Ishikawa (cell line): ENCODE measurements at regions not wholly inside any gene's neighbourhood (a gene's known extent, or its start where the extent isn't known, plus 50 kb on each side); places are given as distances from the start of the nearest gene placed in this dataset.

Experiments used
- CEBPB ChIP-seq: IDR thresholded peaks from 2 replicates; pipeline ENCODE4 v1.6.1; 2012
- CREB1 ChIP-seq: IDR thresholded peaks from 2 replicates; pipeline ENCODE4 v1.6.1; 2012; ENCODE audit warnings: low read depth
- EGR1 ChIP-seq: IDR thresholded peaks from 2 replicates; pipeline ENCODE4 v1.6.1; 2012
- EP300 ChIP-seq: IDR thresholded peaks from 2 replicates; pipeline ENCODE4 v1.6.1; 2012; ENCODE audit warnings: borderline replicate concordance
- FOXM1 ChIP-seq: IDR thresholded peaks from 2 replicates; pipeline ENCODE4 v1.6.1; 2012; ENCODE audit warnings: low read depth, borderline replicate concordance
- NFIC ChIP-seq: IDR thresholded peaks from 2 replicates; pipeline ENCODE4 v1.6.1; 2012
- RAD21 ChIP-seq: IDR thresholded peaks from 2 replicates; pipeline ENCODE4 v1.6.1; 2012; ENCODE audit warnings: low read depth
- REST ChIP-seq: IDR thresholded peaks from 2 replicates; pipeline ENCODE4 v1.6.1; 2012; ENCODE audit warnings: low read depth, mild to moderate bottlenecking
- TAF1 ChIP-seq: IDR thresholded peaks from 2 replicates; pipeline ENCODE4 v1.6.1; 2012; ENCODE audit warnings: low read depth, mild to moderate bottlenecking
- TCF12 ChIP-seq: IDR thresholded peaks from 2 replicates; pipeline ENCODE4 v1.6.1; 2012; ENCODE audit warnings: low read depth
- TEAD4 ChIP-seq: IDR thresholded peaks from 2 replicates; pipeline ENCODE4 v1.6.1; 2012
- USF1 ChIP-seq: IDR thresholded peaks from 2 replicates; pipeline ENCODE4 v1.6.1; 2012
- YY1 ChIP-seq: IDR thresholded peaks from 2 replicates; pipeline ENCODE4 v1.6.1; 2012; ENCODE audit warnings: low read depth
- ZBTB7A ChIP-seq: IDR thresholded peaks from 2 replicates; pipeline ENCODE4 v1.6.1; 2012; ENCODE audit warnings: low read depth
- TF ChIP-seq, protein P1 (sequence below): IDR thresholded peaks from 2 replicates; pipeline ENCODE4 v1.6.1; 2012

- TF ChIP-seq TCF12 (no peak), REST (no peak), USF1 (no peak), TAF1 (no peak), TEAD4 (no peak), CREB1 (no peak)
These were observed 70.2 kb downstream of the SOX1 start for GRCh38 chr13:112137144-112137543.

DNA sequence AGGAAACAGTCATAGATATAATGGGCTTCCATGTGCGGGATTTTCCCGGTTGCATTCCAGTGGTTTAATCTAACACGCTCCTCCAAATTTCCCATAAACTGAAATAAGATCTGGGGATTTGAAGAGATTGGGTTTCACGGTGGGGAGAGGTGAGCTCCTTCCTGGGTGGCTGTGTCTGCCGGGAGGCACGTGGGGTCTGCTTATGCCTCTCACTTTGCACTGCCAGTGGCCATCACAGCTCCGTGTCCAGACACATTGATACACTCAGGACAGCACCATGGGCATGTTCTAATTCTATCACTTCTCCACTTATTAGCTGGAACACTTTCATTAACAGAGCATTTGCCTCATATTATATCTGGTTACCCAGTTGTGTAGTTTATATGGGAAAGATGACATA is 73.4 kb downstream of the SOX1 start:
- no peak for TF ChIP-seq EGR1
- TF ChIP-seq TCF12 = no peak
- no peak for TF ChIP-seq CREB1
- TF ChIP-seq REST = no peak
- TF ChIP-seq NFIC = no peak
- no peak for TF ChIP-seq RAD21
- TF ChIP-seq, protein P1, sequence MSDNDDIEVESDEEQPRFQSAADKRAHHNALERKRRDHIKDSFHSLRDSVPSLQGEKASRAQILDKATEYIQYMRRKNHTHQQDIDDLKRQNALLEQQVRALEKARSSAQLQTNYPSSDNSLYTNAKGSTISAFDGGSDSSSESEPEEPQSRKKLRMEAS = no peak
- TF ChIP-seq TAF1 = no peak
- no peak for TF ChIP-seq YY1
- TF ChIP-seq FOXM1 = no peak
- no peak for TF ChIP-seq EP300
- no peak for TF ChIP-seq ZBTB7A
- TF ChIP-seq USF1 = no peak
- TF ChIP-seq CEBPB = no peak
- no peak for TF ChIP-seq TEAD4

DNA sequence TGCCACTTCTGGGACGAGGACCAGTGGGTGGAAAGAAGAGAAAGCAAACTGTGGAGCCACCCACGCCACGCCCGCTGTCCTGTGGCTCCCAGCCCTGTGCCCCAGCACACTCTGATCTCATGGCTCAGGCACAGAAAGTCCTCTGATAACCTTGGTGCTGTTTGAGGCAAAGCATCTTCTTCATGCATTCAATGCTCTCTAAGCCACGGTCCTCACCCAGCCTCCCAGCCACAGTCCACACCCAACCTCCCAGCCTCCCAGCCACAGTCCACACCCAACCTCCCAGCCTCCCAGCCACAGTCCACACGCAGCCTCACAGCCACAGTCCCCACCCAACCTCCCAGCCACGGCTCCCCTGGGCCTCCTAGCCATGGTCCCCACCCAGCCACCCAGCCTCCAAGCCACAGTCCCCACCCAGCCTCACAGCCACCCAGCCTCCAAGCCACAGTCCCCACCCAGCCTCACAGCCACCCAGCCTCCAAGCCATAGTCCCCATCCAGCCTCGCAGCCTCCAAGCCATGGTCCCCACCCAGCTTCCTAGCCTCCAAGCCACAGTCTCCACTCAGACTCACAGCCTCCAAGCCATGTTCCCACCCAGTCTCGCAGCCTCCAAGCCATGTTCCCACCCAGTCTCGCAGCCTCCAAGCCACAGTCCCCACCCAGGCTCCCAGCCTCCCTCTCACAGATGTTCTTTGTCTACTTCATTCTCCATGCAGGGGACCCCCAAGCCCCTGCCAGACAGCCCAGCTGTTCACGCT is 74.9 kb downstream of the SOX1 start:
- TF ChIP-seq NFIC (no peak), RAD21 (no peak), REST (no peak), TAF1 (no peak), TEAD4 (no peak), FOXM1 (no peak), ZBTB7A (no peak), YY1 (no peak), EP300 (no peak), USF1 (no peak)

GRCh38 chr13:112142401-112142930 is 75.5 kb downstream of the SOX1 start:
- TF ChIP-seq USF1 (no peak), EGR1 (no peak), TEAD4 (no peak), TCF12 (no peak), YY1 (no peak), TAF1 (no peak), CREB1 (no peak)
